Heart right ventricle (tissue), 16 donors: ENCODE measurements at regions not wholly inside any gene's neighbourhood (a gene's known extent, or its start where the extent isn't known, plus 50 kb on each side); places are given as distances from the start of the nearest gene placed in this dataset.

Experiments used
- ATAC-seq, 8 donors: fragments of 200-7000 bp; cut with Tn5 transposase; one replicate each; pipeline ENCODE4 v1.9.1; 2020; ENCODE audit warnings: mild to moderate bottlenecking in 8 of 8, moderate library complexity in 8 of 8, moderate number of reproducible peaks in 1 of 8
- DNase-seq, 2 donors: peaks; one replicate each; pipeline ENCODE4 v3.0.0-alpha.2; 2020
- H3K27ac ChIP-seq, 10 donors: fragments of 200-600 bp; sonication (generic) in 2 of 10; one replicate each; pipeline versions ENCODE4 v1.5.0 to v1.8.0; 2020 to 2022; ENCODE audit warnings: mild to moderate bottlenecking in 3 of 10
- H3K27me3 ChIP-seq, 7 donors: fragments of 200-600 bp; one replicate each; pipeline ENCODE4 v1.8.0; 2021 to 2022; ENCODE audit warnings: mild to moderate bottlenecking in 2 of 7
- H3K36me3 ChIP-seq, 9 donors: fragments of 200-600 bp; sonication (generic) in 1 of 9; one replicate each; pipeline versions ENCODE4 v1.5.0 to v1.8.0; 2020 to 2022; ENCODE audit warnings: mild to moderate bottlenecking in 2 of 9
- H3K4me1 ChIP-seq, 9 donors: fragments of 200-600 bp; sonication (generic) in 1 of 9; one replicate each; pipeline versions ENCODE4 v1.5.0 to v1.8.0; 2020 to 2022; ENCODE audit warnings: mild to moderate bottlenecking in 4 of 9
- H3K4me3 ChIP-seq, 10 donors: fragments of 200-600 bp; sonication (generic) in 2 of 10; one replicate each; pipeline versions ENCODE4 v1.5.0 to v1.8.0; 2020 to 2022; ENCODE audit warnings: mild to moderate bottlenecking in 7 of 10, moderate library complexity in 2 of 10
- H3K9me3 ChIP-seq, 11 donors: fragments of 200-600 bp in 10 of 11; sonication (generic) in 2 of 11; one replicate each; pipeline versions ENCODE4 v1.5.0 to v1.8.0; 2013 to 2022; ENCODE audit warnings: mild to moderate bottlenecking in 2 of 11, control low read depth in 1 of 11, moderate library complexity in 1 of 11
- WGBS, 2 donors: extraction: QIAGEN DNeasy Blood & Tissue Kit; methylation state at CpG; one replicate each; pipeline ENCODE4 v1.1.7; 2013; ENCODE audit warnings: inconsistent platforms in 1 of 2; 5-methylcytosine and 5-hydroxymethylcytosine counted together
- intact Hi-C, 10 donors: fragments of 100-400 bp; cut with DNase I; formaldehyde crosslinking; loops; one replicate each; pipeline versions ENCODE4 v1.11.1 to v1.14.2; 2022
- TF ChIP-seq, protein P1 (sequence below), 9 donors: fragments of 200-600 bp; sonication (generic) in 2 of 9; IDR thresholded peaks; one replicate each; pipeline versions ENCODE4 v1.5.0 to v1.8.0; 2021 to 2022; ENCODE audit warnings: antibody characterized with exemption in 9 of 9, mild to moderate bottlenecking in 5 of 9, moderate library complexity in 1 of 9
- donor health status: Arrhythmogenic right ventricular cardiomyopathy.
- donor health status: ischemic (EF 13 %, LVEDD 7.1; RV severe dilation, severe dysfunction).
- donor health status: healthy with polysubstance abuse.
- donor health status: DM: no; HTN: yes; CAD: no.
- donor health status: DM: no; HTN: no; CAD: no.
- donor health status: ischemic (EF 25% LVEDD 6.9; RV normal size, moderate dysfunction).
- donor health status: ischemic (EF 25% LVEDD 5.7; RV mildly dilated, moderate dysfunction).
- donor health status: healthy.
- donor health status: DM: yes; HTN: yes; CAD: no.
- donor health status: Ischemic cardiomyopathy.
- donor health status: ischemic (EF 35%, LVEDD 5.7; RV mildly dilated, moderate dysfunction).
- donor health status: nonischemic (EF 11% LVEDD 7.7; RV severe dilation, severe dysfunction).
- donor health status: DM: yes; HTN: yes; CAD: no.
- donor health status: PGD.
- donor health status: ischemic (EF 29% LVEDD 5.4; RV normal size, mild dysfunction).
- donor health status: nonischemic (EF 23%, LVEDD 6.1; RV moderate dilation, normal function).

- Histone ChIP-seq H3K4me3 (no peak overlapping the region), H3K9me3 (no peaks in the 10 kb centered on the region), H3K27me3 (no peaks in the 10 kb centered on the region), H3K27ac (peak overlapping the region in 1 of 10 donors; percentile 3), H3K36me3 (no peaks in the 10 kb centered on the region), H3K4me1 (peaks cover under 1 to 41% (median 27%) of the 10 kb centered on the region in 9 donors)
- TF ChIP-seq, protein P1, sequence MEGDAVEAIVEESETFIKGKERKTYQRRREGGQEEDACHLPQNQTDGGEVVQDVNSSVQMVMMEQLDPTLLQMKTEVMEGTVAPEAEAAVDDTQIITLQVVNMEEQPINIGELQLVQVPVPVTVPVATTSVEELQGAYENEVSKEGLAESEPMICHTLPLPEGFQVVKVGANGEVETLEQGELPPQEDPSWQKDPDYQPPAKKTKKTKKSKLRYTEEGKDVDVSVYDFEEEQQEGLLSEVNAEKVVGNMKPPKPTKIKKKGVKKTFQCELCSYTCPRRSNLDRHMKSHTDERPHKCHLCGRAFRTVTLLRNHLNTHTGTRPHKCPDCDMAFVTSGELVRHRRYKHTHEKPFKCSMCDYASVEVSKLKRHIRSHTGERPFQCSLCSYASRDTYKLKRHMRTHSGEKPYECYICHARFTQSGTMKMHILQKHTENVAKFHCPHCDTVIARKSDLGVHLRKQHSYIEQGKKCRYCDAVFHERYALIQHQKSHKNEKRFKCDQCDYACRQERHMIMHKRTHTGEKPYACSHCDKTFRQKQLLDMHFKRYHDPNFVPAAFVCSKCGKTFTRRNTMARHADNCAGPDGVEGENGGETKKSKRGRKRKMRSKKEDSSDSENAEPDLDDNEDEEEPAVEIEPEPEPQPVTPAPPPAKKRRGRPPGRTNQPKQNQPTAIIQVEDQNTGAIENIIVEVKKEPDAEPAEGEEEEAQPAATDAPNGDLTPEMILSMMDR (IDR thresholded peaks at IDR 0.05), result no peak
- ATAC-seq, result no peak
- DNase-seq, result no peak
- 72 to 84% methylated on average over 3 of the region's 3 CpGs for WGBS, 2 donors
- intact Hi-C loops, result no loop called here
Measured at GRCh38 chr12:46518729-46519128, 146.2 kb upstream of the SLC38A2 start.

DNA sequence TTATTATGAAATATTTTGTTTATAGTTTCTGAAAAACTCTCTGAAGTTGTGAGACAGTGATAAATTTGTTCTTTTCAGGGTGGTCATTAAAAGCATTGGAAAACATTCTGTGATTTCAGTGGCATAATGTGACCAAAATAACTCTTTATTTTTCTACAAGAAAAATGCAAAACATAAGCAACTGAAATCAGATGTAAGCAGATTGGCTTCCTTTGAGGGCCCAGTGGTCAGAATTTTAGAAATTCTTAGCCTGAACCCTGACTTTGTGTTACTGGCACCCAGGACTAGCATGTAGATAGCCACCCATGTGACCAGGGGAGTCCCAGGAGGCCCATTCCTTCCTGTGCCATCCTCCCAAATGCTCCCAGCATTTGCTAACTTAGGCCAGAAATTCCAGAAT, 145.6 kb upstream of the SLC38A2 start:
- intact Hi-C loops, result no loop called here
- TF ChIP-seq, protein P1 (IDR thresholded peaks at IDR 0.05), result no peak
- H3K9me3 ChIP-seq, result no peaks in the 10 kb centered on the region
- H3K36me3 ChIP-seq, result no peaks in the 10 kb centered on the region
- H3K4me1 ChIP-seq, result peaks cover 0 to 36% (median 21%) of the 10 kb centered on the region in 9 donors
- H3K27ac ChIP-seq, result no peak overlapping the region
- ATAC-seq, result no peak
- no peak overlapping the region for H3K4me3 ChIP-seq
- DNase-seq, result no peak
- no peaks in the 10 kb centered on the region for H3K27me3 ChIP-seq

GRCh38 chr12:46517579-46517962, 145.0 kb upstream of the SLC38A2 start:
- H3K27ac ChIP-seq, result no peak overlapping the region
- 90 to 92% methylated on average over 1 of the region's 1 CpG for WGBS, 2 donors
- peaks cover 0 to 35% (median 15%) of the 10 kb centered on the region in 9 donors for H3K4me1 ChIP-seq
- DNase-seq (no peak), ATAC-seq (no peak)
- TF ChIP-seq, protein P1 (IDR thresholded peaks at IDR 0.05), result no peak
- H3K27me3 ChIP-seq, result no peaks in the 10 kb centered on the region
- intact Hi-C loops, result no loop called here
- no peak overlapping the region for H3K4me3 ChIP-seq
- no peaks in the 10 kb centered on the region for H3K9me3 ChIP-seq
- no peaks in the 10 kb centered on the region for H3K36me3 ChIP-seq

GRCh38 chr12:46516933-46517578, 144.5 kb upstream of the SLC38A2 start:
- intact Hi-C loops, result no loop called here
- Histone ChIP-seq H3K27ac (no peak overlapping the region), H3K4me1 (peaks cover 0 to 30% (median 10%) of the 10 kb centered on the region in 9 donors), H3K36me3 (no peaks in the 10 kb centered on the region), H3K9me3 (peaks cover 0 to under 1% (median 0%) of the 10 kb centered on the region in 11 donors), H3K27me3 (no peaks in the 10 kb centered on the region), H3K4me3 (no peak overlapping the region)
- WGBS, 2 donors, result 89 to 93% methylated on average over 6 of the region's 6 CpGs
- DNase-seq (no peak), ATAC-seq (peak in 1 of 8 donors; percentile 17)
- TF ChIP-seq, protein P1 (IDR thresholded peaks at IDR 0.05), result no peak
